K562 (cell line): ENCODE measurements at regions not wholly inside any gene's neighbourhood (a gene's known extent, or its start where the extent isn't known, plus 50 kb on each side); places are given as distances from the start of the nearest gene placed in this dataset.

ENCODE experiments used
- ATAC-seq: fragments of 200-7000 bp; cut with Tn5 transposase; 3 replicates; pipeline ENCODE4 v1.9.1; 2020; ENCODE audit warnings: moderate library complexity
- BruUV-seq: library from RNA; stranded (reverse); fragments of 400-500 nt; replicated peaks from 2 replicates; lab custom pipeline; 2021; lab: Mats Ljungman, UMichigan
- CTCF ChIA-PET: fragments of 300-600 bp; formaldehyde crosslinking; extraction: SDS; loops from one replicate; lab custom pipeline; 2021; ENCODE audit warnings: low intra/inter-chr PET ratio; lab: Yijun Ruan, JAX
- POLR2A ChIA-PET: fragments of 300-600, 350-650 bp; sonication (Branson Sonifier 250); formaldehyde crosslinking; extraction: SDS; loops from one replicate; lab custom pipeline; 2021; ENCODE audit warnings: antibody characterized with exemption, inconsistent platforms; lab: Yijun Ruan, JAX
- DNase-seq, 4 experiments: peaks; one replicate each; pipeline versions ENCODE4 v3.0.0 to v3.0.0-alpha.2; 2011 to 2018; ENCODE audit warnings: low spot score in 3 of 4, mixed read lengths in 3 of 4; ENCODE audit errors: extremely low read depth in 1 of 4
- FAIRE-seq: peaks from 2 replicates; lab custom pipeline; 2011; peaks lifted over from hg19 to GRCh38; lab: Jason Lieb, UNC
- H2AFZ ChIP-seq: 2 replicates; pipeline ENCODE4 v1.6.0; 2011; ENCODE audit warnings: low read depth, low read length, control low read depth, inconsistent platforms
- H3K27ac ChIP-seq: fragments of 200-600 bp; 3 replicates; pipeline ENCODE4 v1.8.0; 2011; ENCODE audit warnings: low read depth, mild to moderate bottlenecking, control low read depth, inconsistent platforms, low read length, moderate library complexity, mixed read lengths; ENCODE audit errors: extremely low read depth
- H3K27me3 ChIP-seq, 2 experiments: fragments of 300-600 bp in 1 of 2; 2 replicates in 1 of 2; 3 replicates in 1 of 2; pipeline versions ENCODE4 v1.6.0 to v1.8.0; 2011; ENCODE audit warnings: inconsistent platforms in 2 of 2, low read length in 2 of 2, mild to moderate bottlenecking in 1 of 2, mixed read lengths in 1 of 2, moderate library complexity in 1 of 2; ENCODE audit not compliant: control insufficient read depth in 2 of 2, insufficient read depth in 2 of 2
- H3K36me3 ChIP-seq: fragments of 300-600 bp; 3 replicates; pipeline ENCODE4 v1.8.0; 2011; ENCODE audit warnings: mild to moderate bottlenecking, low read length, inconsistent platforms; ENCODE audit not compliant: control insufficient read depth, insufficient read depth
- H3K4me1 ChIP-seq, 2 experiments: fragments of 200-600 bp in 1 of 2; replicated peaks in 1 of 2; 2 replicates in 1 of 2; 3 replicates in 1 of 2; pipeline versions ENCODE4 v1.5.1 to v1.8.0; 2011; ENCODE audit warnings: inconsistent platforms in 2 of 2, low read length in 2 of 2, mild to moderate bottlenecking in 1 of 2, mixed read lengths in 1 of 2, moderate library complexity in 1 of 2; ENCODE audit not compliant: control insufficient read depth in 2 of 2, insufficient read depth in 2 of 2
- H3K4me2 ChIP-seq: 2 replicates; pipeline ENCODE4 v1.6.1; 2011; ENCODE audit warnings: low read length, control low read depth, inconsistent platforms, mixed read lengths; ENCODE audit not compliant: insufficient read depth
- H3K4me3 ChIP-seq: fragments of 200-600 bp; sonication (generic), shearing (Covaris generic); 2 replicates; pipeline ENCODE4 v1.5.1; 2016; ENCODE audit warnings: control low read depth, inconsistent platforms
- H3K79me2 ChIP-seq: fragments of 200-600 bp; 3 replicates; pipeline ENCODE4 v1.8.0; 2011; ENCODE audit warnings: low read length, inconsistent platforms; ENCODE audit not compliant: control insufficient read depth, insufficient read depth
- H3K9ac ChIP-seq, 2 experiments: 2 replicates each; pipeline versions ENCODE4 v1.6.0 to v1.6.1; 2011; ENCODE audit warnings: low read depth in 2 of 2, low read length in 2 of 2, control low read depth in 1 of 2, inconsistent platforms in 1 of 2, mild to moderate bottlenecking in 1 of 2, mixed read lengths in 1 of 2; ENCODE audit not compliant: insufficient read depth in 1 of 2
- H3K9me1 ChIP-seq: one replicate; pipeline ENCODE4 v1.6.0; 2011; ENCODE audit warnings: inconsistent platforms, mild to moderate bottlenecking, low read length, moderate library complexity; ENCODE audit not compliant: control insufficient read depth, insufficient read depth
- H3K9me3 ChIP-seq: replicated peaks from 2 replicates; pipeline ENCODE4 v1.5.1; 2011; ENCODE audit warnings: low read depth, low read length, inconsistent platforms; ENCODE audit not compliant: control insufficient read depth, insufficient read depth
- H4K20me1 ChIP-seq: replicated peaks from 2 replicates; pipeline ENCODE4 v1.6.1; 2011; ENCODE audit warnings: low read length, inconsistent platforms, mixed read lengths; ENCODE audit not compliant: control insufficient read depth, insufficient read depth
- GATAD2B ChIP-seq: fragments of 450-650 bp; IDR thresholded peaks from 2 replicates; pipeline ENCODE4 v1.6.1; 2017; ENCODE audit warnings: mild to moderate bottlenecking, borderline replicate concordance
- SMC3 ChIP-seq: conservative IDR thresholded peaks from 2 replicates; pipeline ENCODE4 v1.6.1; 2011; ENCODE audit warnings: low read depth, low read length, improper control_type of control experiment; ENCODE audit not compliant: insufficient read depth
- THRAP3 ChIP-seq: fragments of 450-650 bp; IDR thresholded peaks from 2 replicates; pipeline ENCODE4 v1.6.1; 2016; ENCODE audit warnings: mild to moderate bottlenecking, inconsistent platforms, borderline replicate concordance
- ZNF354B ChIP-seq: fragments of 250-450 bp; sonication (Bioruptor Pico); IDR thresholded peaks from 2 replicates; pipeline ENCODE4 v1.4.0; 2020
- ZNF551 ChIP-seq: fragments of 250-450 bp; sonication (Bioruptor Pico); IDR thresholded peaks from 2 replicates; pipeline ENCODE4 v1.5.0; 2021; ENCODE audit warnings: mild to moderate bottlenecking, moderate library complexity
- WGBS: fragments of 100-300 bp; shearing (Covaris generic); methylation state at CpG from one replicate; pipeline ENCODE4 v1.1.6; 2016; ENCODE audit warnings: low coverage, mixed read lengths; ENCODE audit not compliant: insufficient coverage; ENCODE audit errors: missing lambda C conversion rate; 5-methylcytosine and 5-hydroxymethylcytosine counted together
- in situ Hi-C: fragments of 300-500 bp; cut with MboI; formaldehyde crosslinking; loops from 4 replicates; pipeline ENCODE4 v1.15.0; 2018; ENCODE audit warnings: inconsistent platforms, mixed read lengths
- intact Hi-C: fragments of 100-400 bp; cut with micrococcal nuclease; formaldehyde crosslinking; loops from 2 replicates; pipeline ENCODE4 v1.14.2; 2022
- TF ChIP-seq, protein P1 (sequence below): fragments of 250-450 bp; sonication (Bioruptor Pico); IDR thresholded peaks from 2 replicates; pipeline ENCODE4 v1.8.0; 2022; ENCODE audit warnings: moderate library complexity, mild to moderate bottlenecking, inconsistent platforms
- TF ChIP-seq, protein P2 (sequence below): sonication (generic); formaldehyde crosslinking; IDR thresholded peaks from 2 replicates; pipeline ENCODE4 v1.8.0; 2022; ENCODE audit warnings: missing genetic modification reagents, mild to moderate bottlenecking, borderline replicate concordance

DNA sequence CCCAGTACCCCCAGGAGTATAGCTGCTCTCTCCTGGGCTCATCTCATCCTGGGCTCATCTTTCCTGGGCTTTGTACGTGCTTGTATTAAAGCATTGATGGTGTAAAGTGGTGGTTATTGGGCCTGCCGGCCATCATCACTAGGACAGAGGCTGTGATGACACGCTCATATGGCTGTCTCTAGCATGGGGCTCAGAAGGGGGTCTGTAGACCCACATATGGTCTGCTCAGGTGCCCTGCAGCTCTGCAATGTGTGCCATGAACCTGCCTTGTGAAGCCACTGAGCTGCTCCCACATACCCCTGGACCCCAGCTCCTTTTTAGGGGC is 143.4 kb downstream of the CDC5L start:
- no peak for DNase-seq
- Histone ChIP-seq H3K9me3 (no peaks in the 10 kb centered on the region), H3K79me2 (no peaks in the 10 kb centered on the region), H3K9me1 (no peaks in the 10 kb centered on the region), H3K36me3 (no peaks in the 10 kb centered on the region), H4K20me1 (peaks cover 14% of the 10 kb centered on the region; the same call in 1 of the 2 replicates), H3K4me1 (peaks cover 0 to 3% of the 10 kb centered on the region in 2 experiments; a peak in 1 of 5 replicates), H3K27ac (no peak overlapping the region), H3K27me3 (peaks cover 28 to 76% of the 10 kb centered on the region in 2 experiments; a peak in 3 of 5 replicates), H3K9ac (no peak overlapping the region), H2AFZ (no peak overlapping the region), H3K4me2 (no peak overlapping the region), H3K4me3 (no peak overlapping the region)
- TF ChIP-seq ZNF551: no peak
- no peak for TF ChIP-seq THRAP3
- TF ChIP-seq GATAD2B: no peak
- TF ChIP-seq, protein P1, sequence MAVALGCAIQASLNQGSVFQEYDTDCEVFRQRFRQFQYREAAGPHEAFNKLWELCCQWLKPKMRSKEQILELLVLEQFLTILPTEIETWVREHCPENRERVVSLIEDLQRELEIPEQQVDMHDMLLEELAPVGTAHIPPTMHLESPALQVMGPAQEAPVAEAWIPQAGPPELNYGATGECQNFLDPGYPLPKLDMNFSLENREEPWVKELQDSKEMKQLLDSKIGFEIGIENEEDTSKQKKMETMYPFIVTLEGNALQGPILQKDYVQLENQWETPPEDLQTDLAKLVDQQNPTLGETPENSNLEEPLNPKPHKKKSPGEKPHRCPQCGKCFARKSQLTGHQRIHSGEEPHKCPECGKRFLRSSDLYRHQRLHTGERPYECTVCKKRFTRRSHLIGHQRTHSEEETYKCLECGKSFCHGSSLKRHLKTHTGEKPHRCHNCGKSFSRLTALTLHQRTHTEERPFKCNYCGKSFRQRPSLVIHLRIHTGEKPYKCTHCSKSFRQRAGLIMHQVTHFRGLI (CRISPR knock-in tag): no peak
- no peak for TF ChIP-seq ZNF354B (CRISPR knock-in tag)
- no peak for TF ChIP-seq SMC3
- TF ChIP-seq, protein P2, sequence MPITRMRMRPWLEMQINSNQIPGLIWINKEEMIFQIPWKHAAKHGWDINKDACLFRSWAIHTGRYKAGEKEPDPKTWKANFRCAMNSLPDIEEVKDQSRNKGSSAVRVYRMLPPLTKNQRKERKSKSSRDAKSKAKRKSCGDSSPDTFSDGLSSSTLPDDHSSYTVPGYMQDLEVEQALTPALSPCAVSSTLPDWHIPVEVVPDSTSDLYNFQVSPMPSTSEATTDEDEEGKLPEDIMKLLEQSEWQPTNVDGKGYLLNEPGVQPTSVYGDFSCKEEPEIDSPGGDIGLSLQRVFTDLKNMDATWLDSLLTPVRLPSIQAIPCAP: no peak
- intact Hi-C loops: no loop called here
- POLR2A ChIA-PET: interaction anchor here (0.6 to 0.7 kb wide), 2 partner anchors 15 to 1044 kb away, joined by 3 to 4 read pairs; no protein-coding TSS in a partner anchor
- WGBS: 2% methylated on average over 3 of the region's 3 CpGs
- BruUV-seq: no TSS peak
- FAIRE-seq: no peak
- in situ Hi-C loops: no loop called here
- CTCF ChIA-PET: no interaction called here
- no peak; the same call in 2 of the 3 replicates for ATAC-seq
